ENCODE measurements at regions not wholly inside any gene's neighbourhood (a gene's known extent, or its start where the extent isn't known, plus 50 kb on each side); places are given as distances from the start of the nearest gene placed in this dataset.

GRCh38 chr4:185909972-185910371 lies 98.0 kb upstream of the SORBS2 start:
- TF ChIP-seq CTCF (conservative IDR thresholded peaks at IDR 0.05; ENCODE audit: low read depth, low read length) (no peak), EZH2phosphoT487 (IDR thresholded peaks at IDR 0.05; ENCODE audit: borderline replicate concordance, low read length) (no peak)

All from PC-3 (cell line).